K562 (cell line): ENCODE measurements at regions not wholly inside any gene's neighbourhood (a gene's known extent, or its start where the extent isn't known, plus 50 kb on each side); places are given as distances from the start of the nearest gene placed in this dataset.

Source experiments
- ATAC-seq: fragments of 200-7000 bp; cut with Tn5 transposase; 3 replicates; pipeline ENCODE4 v1.9.1; 2020; ENCODE audit warnings: moderate library complexity
- BruUV-seq: library from RNA; stranded (reverse); fragments of 400-500 nt; replicated peaks from 2 replicates; lab custom pipeline; 2021; lab: Mats Ljungman, UMichigan
- CTCF ChIA-PET: fragments of 300-600 bp; formaldehyde crosslinking; extraction: SDS; loops from one replicate; lab custom pipeline; 2021; ENCODE audit warnings: low intra/inter-chr PET ratio; lab: Yijun Ruan, JAX
- POLR2A ChIA-PET: fragments of 300-600, 350-650 bp; sonication (Branson Sonifier 250); formaldehyde crosslinking; extraction: SDS; loops from one replicate; lab custom pipeline; 2021; ENCODE audit warnings: antibody characterized with exemption, inconsistent platforms; lab: Yijun Ruan, JAX
- DNase-seq, 4 experiments: peaks; one replicate each; pipeline versions ENCODE4 v3.0.0 to v3.0.0-alpha.2; 2011 to 2018; ENCODE audit warnings: low spot score in 3 of 4, mixed read lengths in 3 of 4; ENCODE audit errors: extremely low read depth in 1 of 4
- FAIRE-seq: peaks from 2 replicates; lab custom pipeline; 2011; peaks lifted over from hg19 to GRCh38; lab: Jason Lieb, UNC
- H2AFZ ChIP-seq: 2 replicates; pipeline ENCODE4 v1.6.0; 2011; ENCODE audit warnings: low read depth, low read length, control low read depth, inconsistent platforms
- H3K27ac ChIP-seq: fragments of 200-600 bp; 3 replicates; pipeline ENCODE4 v1.8.0; 2011; ENCODE audit warnings: low read depth, mild to moderate bottlenecking, control low read depth, inconsistent platforms, low read length, moderate library complexity, mixed read lengths; ENCODE audit errors: extremely low read depth
- H3K27me3 ChIP-seq, 2 experiments: fragments of 300-600 bp in 1 of 2; 2 replicates in 1 of 2; 3 replicates in 1 of 2; pipeline versions ENCODE4 v1.6.0 to v1.8.0; 2011; ENCODE audit warnings: inconsistent platforms in 2 of 2, low read length in 2 of 2, mild to moderate bottlenecking in 1 of 2, mixed read lengths in 1 of 2, moderate library complexity in 1 of 2; ENCODE audit not compliant: control insufficient read depth in 2 of 2, insufficient read depth in 2 of 2
- H3K36me3 ChIP-seq: fragments of 300-600 bp; 3 replicates; pipeline ENCODE4 v1.8.0; 2011; ENCODE audit warnings: mild to moderate bottlenecking, low read length, inconsistent platforms; ENCODE audit not compliant: control insufficient read depth, insufficient read depth
- H3K4me1 ChIP-seq, 2 experiments: fragments of 200-600 bp in 1 of 2; replicated peaks in 1 of 2; 2 replicates in 1 of 2; 3 replicates in 1 of 2; pipeline versions ENCODE4 v1.5.1 to v1.8.0; 2011; ENCODE audit warnings: inconsistent platforms in 2 of 2, low read length in 2 of 2, mild to moderate bottlenecking in 1 of 2, mixed read lengths in 1 of 2, moderate library complexity in 1 of 2; ENCODE audit not compliant: control insufficient read depth in 2 of 2, insufficient read depth in 2 of 2
- H3K4me2 ChIP-seq: 2 replicates; pipeline ENCODE4 v1.6.1; 2011; ENCODE audit warnings: low read length, control low read depth, inconsistent platforms, mixed read lengths; ENCODE audit not compliant: insufficient read depth
- H3K4me3 ChIP-seq: fragments of 200-600 bp; sonication (generic), shearing (Covaris generic); 2 replicates; pipeline ENCODE4 v1.5.1; 2016; ENCODE audit warnings: control low read depth, inconsistent platforms
- H3K79me2 ChIP-seq: fragments of 200-600 bp; 3 replicates; pipeline ENCODE4 v1.8.0; 2011; ENCODE audit warnings: low read length, inconsistent platforms; ENCODE audit not compliant: control insufficient read depth, insufficient read depth
- H3K9ac ChIP-seq, 2 experiments: 2 replicates each; pipeline versions ENCODE4 v1.6.0 to v1.6.1; 2011; ENCODE audit warnings: low read depth in 2 of 2, low read length in 2 of 2, control low read depth in 1 of 2, inconsistent platforms in 1 of 2, mild to moderate bottlenecking in 1 of 2, mixed read lengths in 1 of 2; ENCODE audit not compliant: insufficient read depth in 1 of 2
- H3K9me1 ChIP-seq: one replicate; pipeline ENCODE4 v1.6.0; 2011; ENCODE audit warnings: inconsistent platforms, mild to moderate bottlenecking, low read length, moderate library complexity; ENCODE audit not compliant: control insufficient read depth, insufficient read depth
- H3K9me3 ChIP-seq: replicated peaks from 2 replicates; pipeline ENCODE4 v1.5.1; 2011; ENCODE audit warnings: low read depth, low read length, inconsistent platforms; ENCODE audit not compliant: control insufficient read depth, insufficient read depth
- H4K20me1 ChIP-seq: replicated peaks from 2 replicates; pipeline ENCODE4 v1.6.1; 2011; ENCODE audit warnings: low read length, inconsistent platforms, mixed read lengths; ENCODE audit not compliant: control insufficient read depth, insufficient read depth
- BRD9 ChIP-seq: fragments of 450-650 bp; IDR thresholded peaks from 2 replicates; pipeline ENCODE4 v1.6.1; 2018; ENCODE audit warnings: low read depth; ENCODE audit not compliant: partially characterized antibody
- EP400 ChIP-seq: fragments of 450-650 bp; IDR thresholded peaks from 2 replicates; pipeline ENCODE4 v1.6.1; 2017; ENCODE audit warnings: antibody characterized with exemption, mild to moderate bottlenecking, moderate library complexity
- EZH2 ChIP-seq: IDR thresholded peaks from 2 replicates; pipeline ENCODE4 v1.6.1; 2012; ENCODE audit warnings: low read depth, mild to moderate bottlenecking, inconsistent platforms, low read length, borderline replicate concordance
- HIVEP1 ChIP-seq: fragments of 250-450 bp; sonication (Bioruptor Pico); IDR thresholded peaks from 2 replicates; pipeline ENCODE4 v1.4.0; 2020; ENCODE audit warnings: mild to moderate bottlenecking
- KDM2B ChIP-seq: fragments of 250-450 bp; sonication (Bioruptor Pico); IDR thresholded peaks from 2 replicates; pipeline ENCODE4 v1.8.0; 2021; ENCODE audit warnings: mild to moderate bottlenecking, moderate library complexity
- MEF2D ChIP-seq: conservative IDR thresholded peaks from 2 replicates; pipeline ENCODE4 v1.6.1; 2016; ENCODE audit warnings: low read depth, missing genetic modification characterization, missing compliant biosample characterization
- NBN ChIP-seq: fragments of 450-650 bp; IDR thresholded peaks from 2 replicates; pipeline ENCODE4 v1.6.1; 2016; ENCODE audit warnings: low read depth, mild to moderate bottlenecking
- NCOA1 ChIP-seq: fragments of 450-650 bp; IDR thresholded peaks from 2 replicates; pipeline ENCODE4 v1.6.1; 2016; ENCODE audit warnings: low read depth
- NR2F6 ChIP-seq: fragments of 450-650 bp; formaldehyde crosslinking; IDR thresholded peaks from 2 replicates; pipeline ENCODE4 v1.4.0; 2020; ENCODE audit warnings: mild to moderate bottlenecking
- RBBP5 ChIP-seq: fragments of 200-600 bp; sonication (generic); IDR thresholded peaks from 2 replicates; pipeline ENCODE4 v1.6.1; 2012; ENCODE audit warnings: borderline replicate concordance, mild to moderate bottlenecking, low read length, control low read depth, inconsistent platforms; ENCODE audit not compliant: insufficient read depth, poor library complexity, severe bottlenecking
- SIRT6 ChIP-seq: IDR thresholded peaks from one replicate; pipeline ENCODE4 v1.6.1; 2012; ENCODE audit warnings: low read depth, mild to moderate bottlenecking, control low read depth, inconsistent platforms, low read length, moderate library complexity
- SMAD4 ChIP-seq: fragments of 250-450 bp; sonication (Bioruptor Pico); conservative IDR thresholded peaks from 2 replicates; pipeline ENCODE4 v1.8.0; 2021; ENCODE audit warnings: inconsistent platforms, mild to moderate bottlenecking, moderate library complexity
- SMARCB1 ChIP-seq: IDR thresholded peaks from 2 replicates; pipeline ENCODE4 v1.6.1; 2011; ENCODE audit warnings: improper control_type of control experiment, low read depth; ENCODE audit not compliant: insufficient read length
- SRSF7 ChIP-seq: fragments of 200-400 bp; formaldehyde crosslinking; optimal IDR thresholded peaks from 2 replicates; pipeline ENCODE3; 2017; ENCODE audit warnings: mild to moderate bottlenecking, low read depth, low read length
- ZNF217 ChIP-seq: sonication (generic); formaldehyde crosslinking; IDR thresholded peaks from 2 replicates; pipeline ENCODE4 v1.8.0; 2022; ENCODE audit warnings: mild to moderate bottlenecking, missing genetic modification reagents
- ZNF408 ChIP-seq: fragments of 250-450 bp; sonication (Bioruptor Pico); IDR thresholded peaks from 2 replicates; pipeline ENCODE4 v1.4.0; 2020; ENCODE audit warnings: low read depth, mild to moderate bottlenecking, moderate library complexity
- WGBS: fragments of 100-300 bp; shearing (Covaris generic); methylation state at CpG from one replicate; pipeline ENCODE4 v1.1.6; 2016; ENCODE audit warnings: low coverage, mixed read lengths; ENCODE audit not compliant: insufficient coverage; ENCODE audit errors: missing lambda C conversion rate; 5-methylcytosine and 5-hydroxymethylcytosine counted together
- in situ Hi-C: fragments of 300-500 bp; cut with MboI; formaldehyde crosslinking; loops from 4 replicates; pipeline ENCODE4 v1.15.0; 2018; ENCODE audit warnings: inconsistent platforms, mixed read lengths
- intact Hi-C: fragments of 100-400 bp; cut with micrococcal nuclease; formaldehyde crosslinking; loops from 2 replicates; pipeline ENCODE4 v1.14.2; 2022
- TF ChIP-seq, protein P1 (sequence below): fragments of 250-450 bp; sonication (Bioruptor Pico); IDR thresholded peaks from 2 replicates; pipeline ENCODE4 v1.5.0; 2022; ENCODE audit warnings: mild to moderate bottlenecking
- TF ChIP-seq, protein P2 (sequence below): fragments of 450-650 bp; formaldehyde crosslinking; IDR thresholded peaks from 2 replicates; pipeline ENCODE4 v1.4.0; 2020; ENCODE audit warnings: mild to moderate bottlenecking, moderate library complexity
- TF ChIP-seq, protein P3 (sequence below): fragments of 250-450 bp; sonication (Bioruptor Pico); IDR thresholded peaks from 2 replicates; pipeline ENCODE4 v1.9.0; 2021; ENCODE audit warnings: mild to moderate bottlenecking

DNA sequence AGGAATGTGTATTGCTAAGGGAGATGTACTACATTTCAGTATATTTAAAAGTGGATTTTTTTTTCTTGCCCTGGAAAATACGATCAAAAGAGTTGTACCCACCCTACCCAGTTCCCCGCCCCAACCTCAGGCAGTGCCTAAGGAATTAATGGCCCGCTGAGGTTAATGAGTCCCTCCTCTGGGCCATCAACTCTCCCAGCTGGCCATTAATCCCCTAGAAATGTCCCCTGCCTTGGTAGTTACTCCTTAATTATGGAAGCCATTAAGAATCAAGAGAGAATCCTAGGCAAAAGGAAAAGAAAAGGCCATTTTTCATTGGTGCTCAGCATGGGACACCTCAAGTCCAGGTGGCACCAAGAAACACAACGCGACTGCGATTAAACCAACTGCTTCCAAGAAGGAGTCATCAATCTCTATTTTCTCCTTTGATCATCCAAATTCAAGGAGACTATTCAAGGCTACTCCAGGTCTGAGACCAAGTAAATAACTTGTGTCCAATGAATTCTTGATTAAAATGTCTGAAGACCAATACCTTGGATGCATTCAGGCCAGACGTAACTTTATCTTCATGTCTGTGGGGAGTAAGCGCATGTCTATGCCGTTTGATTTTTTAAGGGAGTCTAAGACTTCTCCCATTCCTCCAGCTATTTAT, 1962.2 kb upstream of the WWC1 start:
- Histone ChIP-seq H3K4me3 (no peak overlapping the region), H3K4me1 (no peaks in the 10 kb centered on the region), H3K9ac (no peak overlapping the region), H3K27ac (no peak overlapping the region), H4K20me1 (no peaks in the 10 kb centered on the region), H3K27me3 (no peaks in the 10 kb centered on the region), H3K9me3 (no peaks in the 10 kb centered on the region), H3K36me3 (no peaks in the 10 kb centered on the region), H3K4me2 (no peak overlapping the region), H3K79me2 (no peaks in the 10 kb centered on the region), H2AFZ (no peak overlapping the region), H3K9me1 (no peaks in the 10 kb centered on the region)
- ATAC-seq (no peak), DNase-seq (no peak), FAIRE-seq (no peak)
- POLR2A ChIA-PET = no interaction called here
- intact Hi-C loops (no loop called here), in situ Hi-C loops (no loop called here)
- CTCF ChIA-PET = no interaction called here
- no TSS peak for BruUV-seq
- 0% methylated on average over 9 of the region's 9 CpGs for WGBS
- no peak for TF ChIP-seq BRD9
- TF ChIP-seq, protein P1, sequence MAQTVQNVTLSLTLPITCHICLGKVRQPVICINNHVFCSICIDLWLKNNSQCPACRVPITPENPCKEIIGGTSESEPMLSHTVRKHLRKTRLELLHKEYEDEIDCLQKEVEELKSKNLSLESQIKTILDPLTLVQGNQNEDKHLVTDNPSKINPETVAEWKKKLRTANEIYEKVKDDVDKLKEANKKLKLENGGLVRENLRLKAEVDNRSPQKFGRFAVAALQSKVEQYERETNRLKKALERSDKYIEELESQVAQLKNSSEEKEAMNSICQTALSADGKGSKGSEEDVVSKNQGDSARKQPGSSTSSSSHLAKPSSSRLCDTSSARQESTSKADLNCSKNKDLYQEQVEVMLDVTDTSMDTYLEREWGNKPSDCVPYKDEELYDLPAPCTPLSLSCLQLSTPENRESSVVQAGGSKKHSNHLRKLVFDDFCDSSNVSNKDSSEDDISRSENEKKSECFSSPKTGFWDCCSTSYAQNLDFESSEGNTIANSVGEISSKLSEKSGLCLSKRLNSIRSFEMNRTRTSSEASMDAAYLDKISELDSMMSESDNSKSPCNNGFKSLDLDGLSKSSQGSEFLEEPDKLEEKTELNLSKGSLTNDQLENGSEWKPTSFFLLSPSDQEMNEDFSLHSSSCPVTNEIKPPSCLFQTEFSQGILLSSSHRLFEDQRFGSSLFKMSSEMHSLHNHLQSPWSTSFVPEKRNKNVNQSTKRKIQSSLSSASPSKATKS = no peak
- no peak for TF ChIP-seq EP400
- no peak for TF ChIP-seq NR2F6 (CRISPR knock-in tag)
- no peak for TF ChIP-seq HIVEP1 (CRISPR knock-in tag)
- TF ChIP-seq, protein P2, sequence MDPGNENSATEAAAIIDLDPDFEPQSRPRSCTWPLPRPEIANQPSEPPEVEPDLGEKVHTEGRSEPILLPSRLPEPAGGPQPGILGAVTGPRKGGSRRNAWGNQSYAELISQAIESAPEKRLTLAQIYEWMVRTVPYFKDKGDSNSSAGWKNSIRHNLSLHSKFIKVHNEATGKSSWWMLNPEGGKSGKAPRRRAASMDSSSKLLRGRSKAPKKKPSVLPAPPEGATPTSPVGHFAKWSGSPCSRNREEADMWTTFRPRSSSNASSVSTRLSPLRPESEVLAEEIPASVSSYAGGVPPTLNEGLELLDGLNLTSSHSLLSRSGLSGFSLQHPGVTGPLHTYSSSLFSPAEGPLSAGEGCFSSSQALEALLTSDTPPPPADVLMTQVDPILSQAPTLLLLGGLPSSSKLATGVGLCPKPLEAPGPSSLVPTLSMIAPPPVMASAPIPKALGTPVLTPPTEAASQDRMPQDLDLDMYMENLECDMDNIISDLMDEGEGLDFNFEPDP (CRISPR knock-in tag) = no peak
- TF ChIP-seq RBBP5 = no peak
- TF ChIP-seq SMAD4 (CRISPR knock-in tag) = no peak
- TF ChIP-seq, protein P3, sequence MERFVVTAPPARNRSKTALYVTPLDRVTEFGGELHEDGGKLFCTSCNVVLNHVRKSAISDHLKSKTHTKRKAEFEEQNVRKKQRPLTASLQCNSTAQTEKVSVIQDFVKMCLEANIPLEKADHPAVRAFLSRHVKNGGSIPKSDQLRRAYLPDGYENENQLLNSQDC (CRISPR knock-in tag) = no peak
- no peak for TF ChIP-seq MEF2D (tag)
- TF ChIP-seq KDM2B (CRISPR knock-in tag) = no peak
- TF ChIP-seq ZNF408 (CRISPR knock-in tag) = no peak
- no peak for TF ChIP-seq NCOA1
- no peak for TF ChIP-seq SIRT6
- no peak for TF ChIP-seq ZNF217 (CRISPR knock-in tag)
- no peak for TF ChIP-seq SMARCB1
- TF ChIP-seq SRSF7 = no peak
- TF ChIP-seq NBN = no peak
- no peak for TF ChIP-seq EZH2
- TF ChIP-seq, all 486 proteins: peak for 0
